A673 (cell line): ENCODE measurements at regions not wholly inside any gene's neighbourhood (a gene's known extent, or its start where the extent isn't known, plus 50 kb on each side); places are given as distances from the start of the nearest gene placed in this dataset.

Source experiments
- BruUV-seq: library from RNA; stranded (reverse); fragments of 400-500 nt; replicated peaks from 2 replicates; lab custom pipeline; 2021; lab: Mats Ljungman, UMichigan
- CTCF ChIA-PET: fragments of 300-600 bp; sonication (Branson Sonifier 250); formaldehyde crosslinking; loops from one replicate; lab custom pipeline; 2022; ENCODE audit warnings: antibody characterized with exemption; lab: Charles Lee
- POLR2A ChIA-PET: fragments of 300-600 bp; sonication (Branson Sonifier 250); formaldehyde crosslinking; loops from one replicate; lab custom pipeline; 2022; ENCODE audit warnings: antibody characterized with exemption; ENCODE audit not compliant: low non-redundant PET; lab: Charles Lee
- DNase-seq: peaks from one replicate; pipeline ENCODE4 v3.0.0-alpha.2; 2015; ENCODE audit warnings: low spot score
- H3K27ac ChIP-seq: fragments of 200-600 bp; sonication (generic); 2 replicates; pipeline ENCODE4 v1.5.1; 2016; ENCODE audit warnings: mixed run types, low read depth, mild to moderate bottlenecking, mixed read lengths, antibody characterized with exemption, low read length; ENCODE audit not compliant: poor library complexity, severe bottlenecking
- H3K27me3 ChIP-seq: fragments of 200-600 bp; sonication (generic); replicated peaks from 2 replicates; pipeline ENCODE4 v1.6.1; 2017; ENCODE audit warnings: mixed run types, low read depth, mild to moderate bottlenecking, mixed read lengths, antibody characterized with exemption, low read length; ENCODE audit not compliant: insufficient read depth, poor library complexity
- H3K36me3 ChIP-seq: fragments of 200-600 bp; sonication (generic); 2 replicates; pipeline ENCODE4 v1.6.1; 2016; ENCODE audit warnings: mixed run types, mild to moderate bottlenecking, mixed read lengths, antibody characterized with exemption, low read length; ENCODE audit not compliant: insufficient read depth, poor library complexity, severe bottlenecking
- H3K4me1 ChIP-seq: fragments of 200-600 bp; sonication (generic); 2 replicates; pipeline ENCODE4 v1.6.1; 2017; ENCODE audit warnings: mixed run types, mild to moderate bottlenecking, mixed read lengths, antibody characterized with exemption, low read length; ENCODE audit not compliant: insufficient read depth, poor library complexity, severe bottlenecking
- H3K4me3 ChIP-seq: fragments of 200-600 bp; sonication (generic); 2 replicates; pipeline ENCODE4 v1.5.1; 2016; ENCODE audit warnings: low read depth, mixed run types, mild to moderate bottlenecking, mixed read lengths, low read length; ENCODE audit not compliant: poor library complexity, severe bottlenecking
- H3K9me3 ChIP-seq: fragments of 200-600 bp; sonication (generic); 2 replicates; pipeline ENCODE4 v1.6.1; 2016; ENCODE audit warnings: mixed run types, low read depth, mild to moderate bottlenecking, mixed read lengths, antibody characterized with exemption, low read length; ENCODE audit not compliant: poor library complexity, severe bottlenecking
- EZH2 ChIP-seq: fragments of 200-600 bp; sonication (generic); IDR thresholded peaks from 2 replicates; pipeline ENCODE4 v1.6.1; 2017; ENCODE audit warnings: borderline replicate concordance, low read depth, mild to moderate bottlenecking, mixed read lengths, antibody characterized with exemption, low read length; ENCODE audit not compliant: poor library complexity, severe bottlenecking
- intact Hi-C: fragments of 100-400 bp; cut with micrococcal nuclease; formaldehyde crosslinking; loops from one replicate; pipeline ENCODE4 v1.10.0; 2022; ENCODE audit not compliant: unreplicated experiment
- TF ChIP-seq, protein P1 (sequence below): fragments of 300-800, 200-600 bp; sonication (generic); conservative IDR thresholded peaks from 2 replicates; pipeline ENCODE4 v1.5.1; 2017; ENCODE audit warnings: low read depth, mild to moderate bottlenecking, antibody characterized with exemption, low read length, moderate library complexity, mixed read lengths

- intact Hi-C loops, result no loop called here
- ChIA-PET CTCF (interaction anchor here (0.5 kb wide), 1 partner anchor 68 kb away, joined by 3 read pairs; no protein-coding TSS in a partner anchor), POLR2A (no interaction called here)
- no peak for DNase-seq
- Histone ChIP-seq H3K27ac (no peak overlapping the region), H3K36me3 (no peaks in the 10 kb centered on the region), H3K9me3 (no peaks in the 10 kb centered on the region), H3K4me3 (no peak overlapping the region), H3K4me1 (no peaks in the 10 kb centered on the region), H3K27me3 (no peaks in the 10 kb centered on the region)
- TF ChIP-seq, protein P1, sequence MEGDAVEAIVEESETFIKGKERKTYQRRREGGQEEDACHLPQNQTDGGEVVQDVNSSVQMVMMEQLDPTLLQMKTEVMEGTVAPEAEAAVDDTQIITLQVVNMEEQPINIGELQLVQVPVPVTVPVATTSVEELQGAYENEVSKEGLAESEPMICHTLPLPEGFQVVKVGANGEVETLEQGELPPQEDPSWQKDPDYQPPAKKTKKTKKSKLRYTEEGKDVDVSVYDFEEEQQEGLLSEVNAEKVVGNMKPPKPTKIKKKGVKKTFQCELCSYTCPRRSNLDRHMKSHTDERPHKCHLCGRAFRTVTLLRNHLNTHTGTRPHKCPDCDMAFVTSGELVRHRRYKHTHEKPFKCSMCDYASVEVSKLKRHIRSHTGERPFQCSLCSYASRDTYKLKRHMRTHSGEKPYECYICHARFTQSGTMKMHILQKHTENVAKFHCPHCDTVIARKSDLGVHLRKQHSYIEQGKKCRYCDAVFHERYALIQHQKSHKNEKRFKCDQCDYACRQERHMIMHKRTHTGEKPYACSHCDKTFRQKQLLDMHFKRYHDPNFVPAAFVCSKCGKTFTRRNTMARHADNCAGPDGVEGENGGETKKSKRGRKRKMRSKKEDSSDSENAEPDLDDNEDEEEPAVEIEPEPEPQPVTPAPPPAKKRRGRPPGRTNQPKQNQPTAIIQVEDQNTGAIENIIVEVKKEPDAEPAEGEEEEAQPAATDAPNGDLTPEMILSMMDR, result no peak
- TF ChIP-seq EZH2, result no peak
- no TSS peak for BruUV-seq
Measured at GRCh38 chr10:44807451-44807850, 103.7 kb upstream of the TMEM72 start.

- Histone ChIP-seq H3K4me1 (no peaks in the 10 kb centered on the region), H3K27me3 (no peaks in the 10 kb centered on the region), H3K4me3 (no peak overlapping the region), H3K36me3 (no peaks in the 10 kb centered on the region), H3K9me3 (no peaks in the 10 kb centered on the region), H3K27ac (no peak overlapping the region)
- DNase-seq, result no peak
- intact Hi-C loops, result no loop called here
- TF ChIP-seq EZH2, result no peak
- TF ChIP-seq, protein P1, result no peak
- POLR2A ChIA-PET, result no interaction called here
- no TSS peak for BruUV-seq
- CTCF ChIA-PET, result no interaction called here
Measured at GRCh38 chr10:44809647-44810046, 101.5 kb upstream of the TMEM72 start.

DNA sequence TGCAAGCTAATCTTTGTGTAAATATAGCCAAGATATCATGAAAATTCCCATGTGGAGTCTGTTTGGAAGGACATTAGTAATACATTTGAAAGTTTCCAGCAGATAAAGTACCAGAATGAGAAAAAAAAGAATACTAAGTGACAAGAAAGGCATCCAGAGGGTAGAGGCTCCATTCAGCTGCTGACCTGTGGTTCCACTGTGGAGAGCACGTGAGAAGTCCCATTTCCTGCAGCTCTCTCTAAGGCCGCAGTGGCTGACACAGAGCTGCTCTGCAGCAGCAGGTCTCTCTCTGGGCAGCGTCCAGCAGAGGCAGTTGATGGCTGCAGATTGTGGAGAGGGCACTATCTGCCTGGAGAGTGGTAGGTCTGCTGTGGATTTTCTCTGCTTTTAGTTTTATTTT is 100.1 kb upstream of the TMEM72 start:
- CTCF ChIA-PET, result no interaction called here
- intact Hi-C loops, result no loop called here
- TF ChIP-seq EZH2, result no peak
- TF ChIP-seq, protein P1, result no peak

More for the DNA sequence above, 100.1 kb upstream of the TMEM72 start:
- Histone ChIP-seq H3K36me3 (no peaks in the 10 kb centered on the region), H3K27me3 (no peaks in the 10 kb centered on the region), H3K9me3 (no peaks in the 10 kb centered on the region), H3K4me3 (no peak overlapping the region), H3K27ac (no peak overlapping the region), H3K4me1 (no peaks in the 10 kb centered on the region)
- no peak for DNase-seq
- POLR2A ChIA-PET, result no interaction called here
- no TSS peak for BruUV-seq
